GM23338 (cell line): ENCODE measurements at regions not wholly inside any gene's neighbourhood (a gene's known extent, or its start where the extent isn't known, plus 50 kb on each side); places are given as distances from the start of the nearest gene placed in this dataset.

Experiments
- ATAC-seq: fragments of 200-7000 bp; cut with Tn5 transposase; 3 replicates; pipeline ENCODE4 v1.9.1; 2020
- DNase-seq: peaks from one replicate; pipeline ENCODE4 v3.0.0-alpha.2; 2015; ENCODE audit warnings: low spot score
- H2AFZ ChIP-seq: fragments of 200-600 bp; sonication (generic); 2 replicates; pipeline ENCODE4 v1.8.0; 2016; ENCODE audit warnings: antibody characterized with exemption, mild to moderate bottlenecking, moderate library complexity
- H3F3A ChIP-seq: fragments of 200-600 bp; sonication (generic); replicated peaks from 2 replicates; pipeline ENCODE4 v1.8.0; 2017; ENCODE audit warnings: antibody characterized with exemption, mixed run types, low read depth
- H3K27ac ChIP-seq: fragments of 200-600 bp; sonication (generic); 2 replicates; pipeline ENCODE4 v1.6.1; 2016; ENCODE audit warnings: low read depth
- H3K27me3 ChIP-seq: fragments of 200-600 bp; sonication (generic); 2 replicates; pipeline ENCODE4 v1.8.0; 2016; ENCODE audit warnings: mild to moderate bottlenecking, mixed run types, moderate library complexity; ENCODE audit not compliant: insufficient read depth
- H3K36me3 ChIP-seq: fragments of 200-600 bp; sonication (generic); 2 replicates; pipeline ENCODE4 v1.8.0; 2016; ENCODE audit warnings: mild to moderate bottlenecking; ENCODE audit not compliant: insufficient read depth
- H3K4me1 ChIP-seq: fragments of 200-600 bp; sonication (generic); 2 replicates; pipeline ENCODE4 v1.8.0; 2016; ENCODE audit warnings: mild to moderate bottlenecking, moderate library complexity; ENCODE audit not compliant: insufficient read depth
- H3K4me2 ChIP-seq: fragments of 200-600 bp; sonication (generic); 2 replicates; pipeline ENCODE4 v1.7.1; 2017; ENCODE audit warnings: mixed run types
- H3K4me3 ChIP-seq: fragments of 200-600 bp; sonication (generic); 2 replicates; pipeline ENCODE4 v1.6.1; 2016; ENCODE audit warnings: mixed run types
- H3K79me2 ChIP-seq: fragments of 200-600 bp; sonication (generic); replicated peaks from 2 replicates; pipeline ENCODE4 v1.8.0; 2017; ENCODE audit warnings: mild to moderate bottlenecking; ENCODE audit not compliant: insufficient read depth
- H3K9me2 ChIP-seq: fragments of 200-600 bp; sonication (generic); 2 replicates; pipeline ENCODE4 v1.8.0; 2017; ENCODE audit not compliant: insufficient read depth
- H4K20me1 ChIP-seq: fragments of 200-600 bp; sonication (generic); replicated peaks from 2 replicates; pipeline ENCODE4 v1.8.0; 2017; ENCODE audit warnings: mild to moderate bottlenecking; ENCODE audit not compliant: insufficient read depth
- H3K27ac Mint-ChIP-seq: 2 replicates; pipeline ENCODE4 v1.8.0; 2020; ENCODE audit warnings: inconsistent platforms, mild to moderate bottlenecking, moderate library complexity, mixed read lengths
- H3K27me3 Mint-ChIP-seq: 3 replicates; pipeline ENCODE4 v1.8.0; 2022; ENCODE audit warnings: low read depth, mild to moderate bottlenecking, moderate library complexity, mixed read lengths, inconsistent platforms; ENCODE audit not compliant: insufficient read depth, poor library complexity
- H3K36me3 Mint-ChIP-seq: 3 replicates; pipeline ENCODE4 v1.8.0; 2021; ENCODE audit warnings: low read depth, mild to moderate bottlenecking, inconsistent platforms, moderate library complexity, mixed read lengths
- H3K4me1 Mint-ChIP-seq: 3 replicates; pipeline ENCODE4 v1.8.0; 2020; ENCODE audit warnings: mild to moderate bottlenecking, inconsistent platforms, mixed read lengths
- H3K4me3 Mint-ChIP-seq: 3 replicates; pipeline ENCODE4 v1.8.0; 2021; ENCODE audit warnings: moderate library complexity, mild to moderate bottlenecking, inconsistent platforms, mixed read lengths
- H3K9me3 Mint-ChIP-seq: 3 replicates; pipeline ENCODE4 v1.8.0; 2020; ENCODE audit warnings: moderate library complexity, mild to moderate bottlenecking, inconsistent platforms, mixed read lengths
- CREB1 ChIP-seq: fragments of 250-450 bp; sonication (Bioruptor Pico); IDR thresholded peaks from 2 replicates; pipeline ENCODE4 v1.5.0; 2020; ENCODE audit warnings: low read depth, mild to moderate bottlenecking, moderate library complexity
- EZH2 ChIP-seq: fragments of 200-600 bp; sonication (generic); IDR thresholded peaks from one replicate; pipeline ENCODE4 v1.8.0; 2017; ENCODE audit warnings: antibody characterized with exemption, mild to moderate bottlenecking, low read depth; ENCODE audit not compliant: unreplicated experiment
- JUNB ChIP-seq: IDR thresholded peaks from one replicate; pipeline ENCODE4 v1.6.1; 2016; ENCODE audit warnings: antibody characterized with exemption; ENCODE audit not compliant: unreplicated experiment
- NANOG ChIP-seq: IDR thresholded peaks from 2 replicates; pipeline ENCODE4 v1.6.1; 2016; ENCODE audit warnings: antibody characterized with exemption, borderline replicate concordance
- POLR2AphosphoS5 ChIP-seq: IDR thresholded peaks from 2 replicates; pipeline ENCODE4 v1.6.1; 2016; ENCODE audit warnings: antibody characterized with exemption, low read depth
- STAT1 ChIP-seq: IDR thresholded peaks from one replicate; pipeline ENCODE4 v1.6.1; 2016; ENCODE audit warnings: antibody characterized with exemption; ENCODE audit not compliant: unreplicated experiment
- ZNF114 ChIP-seq: fragments of 250-450 bp; sonication (Bioruptor Pico); IDR thresholded peaks from 2 replicates; pipeline ENCODE4 v1.5.0; 2020; ENCODE audit warnings: mild to moderate bottlenecking, moderate library complexity
- ZNF331 ChIP-seq: fragments of 250-450 bp; sonication (Bioruptor Pico); IDR thresholded peaks from 2 replicates; pipeline ENCODE4 v1.5.0; 2020; ENCODE audit warnings: low read depth, mild to moderate bottlenecking, moderate library complexity
- TF ChIP-seq, protein P1 (sequence below): fragments of 250-450 bp; sonication (Bioruptor Pico); IDR thresholded peaks from 2 replicates; pipeline ENCODE4 v1.5.0; 2020; ENCODE audit warnings: mild to moderate bottlenecking, moderate library complexity

DNA sequence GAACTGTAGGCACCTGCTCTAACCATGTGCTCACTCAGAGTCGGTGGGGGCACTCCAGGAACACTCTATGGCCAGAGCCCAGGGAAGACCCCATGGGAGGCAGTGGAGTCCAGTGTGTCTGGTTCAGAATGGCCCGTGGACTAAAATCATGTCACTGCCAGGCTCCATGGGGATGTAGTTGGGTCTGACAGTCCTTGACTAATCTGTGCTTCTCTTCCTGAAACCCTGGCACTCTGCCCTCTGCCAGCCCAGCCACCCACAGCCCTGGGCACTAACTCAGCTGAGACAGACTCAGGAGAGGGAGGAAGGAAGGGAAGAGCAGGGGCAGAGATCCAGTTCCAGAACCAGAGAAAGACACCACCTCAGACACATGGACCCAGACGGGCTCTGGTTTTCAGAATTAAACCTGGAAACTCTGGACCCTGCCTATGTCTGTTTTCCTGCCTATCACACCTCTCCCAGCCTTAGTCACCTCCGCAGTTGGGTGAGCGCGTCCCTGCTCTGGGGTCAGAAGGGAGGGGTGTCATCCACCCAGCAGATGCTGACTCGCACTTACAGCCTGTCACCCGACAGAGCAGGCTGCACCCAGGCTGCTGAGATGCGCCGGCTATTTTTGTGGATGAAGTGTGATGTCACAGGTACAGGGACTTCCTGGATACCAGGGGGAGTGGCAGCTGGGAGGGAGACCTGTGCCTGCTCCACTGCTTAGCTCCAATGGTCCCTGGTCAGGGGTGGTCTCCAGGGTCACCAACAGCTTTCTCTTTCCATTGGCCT lies 56.8 kb upstream of the INSYN1 start:
- no peaks in the 10 kb centered on the region for H3K9me3 Mint-ChIP-seq
- no peaks in the 10 kb centered on the region for H3K36me3 ChIP-seq
- no peaks in the 10 kb centered on the region for H3K79me2 ChIP-seq
- TF ChIP-seq ZNF331 (no peak), CREB1 (no peak), NANOG (no peak)
- ATAC-seq (no peak), DNase-seq (no peak)
- H3K9me2 ChIP-seq, result no peaks in the 10 kb centered on the region
- H3K4me3 ChIP-seq, result no peak overlapping the region
- H2AFZ ChIP-seq, result no peak overlapping the region
- H3K4me2 ChIP-seq, result no peak overlapping the region
- H3K4me1 ChIP-seq, result no peaks in the 10 kb centered on the region
- H3K27ac ChIP-seq, result no peak overlapping the region
- H3K27me3 Mint-ChIP-seq, result peaks cover 15% of the 10 kb centered on the region
- no peak overlapping the region; the same call in 1 of the 2 replicates for H3K27ac Mint-ChIP-seq
- no peaks in the 10 kb centered on the region for H3K27me3 ChIP-seq
- H3F3A ChIP-seq, result no peaks in the 10 kb centered on the region
- no peak overlapping the region for H3K4me3 Mint-ChIP-seq
- H3K4me1 Mint-ChIP-seq, result peaks cover 5% of the 10 kb centered on the region
- no peaks in the 10 kb centered on the region for H4K20me1 ChIP-seq
- no peaks in the 10 kb centered on the region for H3K36me3 Mint-ChIP-seq

DNA sequence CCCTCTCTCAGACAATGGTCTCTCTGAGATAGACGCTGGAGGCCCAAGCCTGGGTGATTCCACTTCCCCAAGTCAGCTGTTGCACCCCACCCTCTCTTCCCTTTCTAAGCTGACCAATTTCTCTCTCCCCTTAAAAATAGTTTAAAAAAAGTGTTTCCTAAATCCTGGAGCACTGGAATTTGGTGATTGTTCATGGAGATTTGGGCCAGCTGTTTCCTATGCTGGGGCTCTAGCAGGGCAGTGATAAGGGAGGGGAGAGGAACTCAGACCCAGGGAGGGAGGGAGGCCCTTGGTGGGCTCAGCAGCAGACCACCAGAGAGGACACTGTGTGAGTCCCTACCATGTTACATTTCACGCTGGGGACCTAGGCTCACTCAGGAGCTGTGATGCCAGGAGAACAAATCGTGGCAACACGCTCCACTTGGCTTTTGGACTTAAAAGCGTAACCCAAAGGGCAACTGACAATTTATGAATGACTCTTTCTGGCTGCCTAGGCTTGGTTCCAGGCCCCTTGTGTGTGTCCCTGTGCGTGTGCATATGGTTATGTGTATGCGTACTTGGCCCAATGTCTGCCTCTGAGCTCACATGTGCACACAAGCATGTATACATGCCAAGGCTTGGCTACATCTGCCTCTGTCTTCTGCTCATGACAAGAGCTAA lies 59.8 kb upstream of the INSYN1 start:
- H3K4me1 ChIP-seq, result no peaks in the 10 kb centered on the region
- no peak for ATAC-seq

DNA sequence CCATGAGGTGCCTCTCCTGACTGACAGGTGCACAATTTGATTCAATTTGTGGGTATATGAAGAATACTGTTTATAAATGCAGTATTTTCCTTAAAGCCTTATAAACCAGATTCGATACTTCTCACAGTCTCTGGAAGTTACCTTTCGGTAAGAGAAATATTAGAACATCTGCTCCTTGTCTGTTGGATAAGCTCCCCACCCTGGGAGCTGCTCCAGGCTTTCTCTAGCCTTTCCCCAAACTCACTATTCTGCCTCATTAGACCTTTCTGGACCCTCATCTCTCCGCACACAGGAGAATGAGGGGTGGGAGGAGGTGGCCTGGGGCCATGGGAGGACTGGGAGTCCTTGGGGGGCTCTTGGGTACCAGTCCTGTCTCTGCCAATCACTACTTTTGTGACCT lies 59.8 kb upstream of the TBC1D21 start:
- no peaks in the 10 kb centered on the region for H3K9me2 ChIP-seq
- Mint-ChIP-seq H3K36me3 (no peaks in the 10 kb centered on the region), H3K27ac (no peak overlapping the region), H3K4me1 (no peaks in the 10 kb centered on the region), H3K4me3 (no peak overlapping the region), H3K9me3 (no peaks in the 10 kb centered on the region; the same call in 2 of the 3 replicates), H3K27me3 (peaks cover 12% of the 10 kb centered on the region)
- ATAC-seq, result no peak
- no peak overlapping the region for H3K4me2 ChIP-seq
- H3F3A ChIP-seq, result no peaks in the 10 kb centered on the region
- DNase-seq, result no peak
- H2AFZ ChIP-seq, result no peak overlapping the region
- no peaks in the 10 kb centered on the region for H4K20me1 ChIP-seq
- no peak overlapping the region for H3K27ac ChIP-seq
- H3K27me3 ChIP-seq, result no peaks in the 10 kb centered on the region
- no peaks in the 10 kb centered on the region for H3K79me2 ChIP-seq
- H3K36me3 ChIP-seq, result no peaks in the 10 kb centered on the region
- no peak overlapping the region for H3K4me3 ChIP-seq
- H3K4me1 ChIP-seq, result no peaks in the 10 kb centered on the region
- TF ChIP-seq ZNF114 (CRISPR knock-in tag), result no peak
- no peak for TF ChIP-seq POLR2AphosphoS5
- TF ChIP-seq STAT1, result no peak
- TF ChIP-seq, protein P1, sequence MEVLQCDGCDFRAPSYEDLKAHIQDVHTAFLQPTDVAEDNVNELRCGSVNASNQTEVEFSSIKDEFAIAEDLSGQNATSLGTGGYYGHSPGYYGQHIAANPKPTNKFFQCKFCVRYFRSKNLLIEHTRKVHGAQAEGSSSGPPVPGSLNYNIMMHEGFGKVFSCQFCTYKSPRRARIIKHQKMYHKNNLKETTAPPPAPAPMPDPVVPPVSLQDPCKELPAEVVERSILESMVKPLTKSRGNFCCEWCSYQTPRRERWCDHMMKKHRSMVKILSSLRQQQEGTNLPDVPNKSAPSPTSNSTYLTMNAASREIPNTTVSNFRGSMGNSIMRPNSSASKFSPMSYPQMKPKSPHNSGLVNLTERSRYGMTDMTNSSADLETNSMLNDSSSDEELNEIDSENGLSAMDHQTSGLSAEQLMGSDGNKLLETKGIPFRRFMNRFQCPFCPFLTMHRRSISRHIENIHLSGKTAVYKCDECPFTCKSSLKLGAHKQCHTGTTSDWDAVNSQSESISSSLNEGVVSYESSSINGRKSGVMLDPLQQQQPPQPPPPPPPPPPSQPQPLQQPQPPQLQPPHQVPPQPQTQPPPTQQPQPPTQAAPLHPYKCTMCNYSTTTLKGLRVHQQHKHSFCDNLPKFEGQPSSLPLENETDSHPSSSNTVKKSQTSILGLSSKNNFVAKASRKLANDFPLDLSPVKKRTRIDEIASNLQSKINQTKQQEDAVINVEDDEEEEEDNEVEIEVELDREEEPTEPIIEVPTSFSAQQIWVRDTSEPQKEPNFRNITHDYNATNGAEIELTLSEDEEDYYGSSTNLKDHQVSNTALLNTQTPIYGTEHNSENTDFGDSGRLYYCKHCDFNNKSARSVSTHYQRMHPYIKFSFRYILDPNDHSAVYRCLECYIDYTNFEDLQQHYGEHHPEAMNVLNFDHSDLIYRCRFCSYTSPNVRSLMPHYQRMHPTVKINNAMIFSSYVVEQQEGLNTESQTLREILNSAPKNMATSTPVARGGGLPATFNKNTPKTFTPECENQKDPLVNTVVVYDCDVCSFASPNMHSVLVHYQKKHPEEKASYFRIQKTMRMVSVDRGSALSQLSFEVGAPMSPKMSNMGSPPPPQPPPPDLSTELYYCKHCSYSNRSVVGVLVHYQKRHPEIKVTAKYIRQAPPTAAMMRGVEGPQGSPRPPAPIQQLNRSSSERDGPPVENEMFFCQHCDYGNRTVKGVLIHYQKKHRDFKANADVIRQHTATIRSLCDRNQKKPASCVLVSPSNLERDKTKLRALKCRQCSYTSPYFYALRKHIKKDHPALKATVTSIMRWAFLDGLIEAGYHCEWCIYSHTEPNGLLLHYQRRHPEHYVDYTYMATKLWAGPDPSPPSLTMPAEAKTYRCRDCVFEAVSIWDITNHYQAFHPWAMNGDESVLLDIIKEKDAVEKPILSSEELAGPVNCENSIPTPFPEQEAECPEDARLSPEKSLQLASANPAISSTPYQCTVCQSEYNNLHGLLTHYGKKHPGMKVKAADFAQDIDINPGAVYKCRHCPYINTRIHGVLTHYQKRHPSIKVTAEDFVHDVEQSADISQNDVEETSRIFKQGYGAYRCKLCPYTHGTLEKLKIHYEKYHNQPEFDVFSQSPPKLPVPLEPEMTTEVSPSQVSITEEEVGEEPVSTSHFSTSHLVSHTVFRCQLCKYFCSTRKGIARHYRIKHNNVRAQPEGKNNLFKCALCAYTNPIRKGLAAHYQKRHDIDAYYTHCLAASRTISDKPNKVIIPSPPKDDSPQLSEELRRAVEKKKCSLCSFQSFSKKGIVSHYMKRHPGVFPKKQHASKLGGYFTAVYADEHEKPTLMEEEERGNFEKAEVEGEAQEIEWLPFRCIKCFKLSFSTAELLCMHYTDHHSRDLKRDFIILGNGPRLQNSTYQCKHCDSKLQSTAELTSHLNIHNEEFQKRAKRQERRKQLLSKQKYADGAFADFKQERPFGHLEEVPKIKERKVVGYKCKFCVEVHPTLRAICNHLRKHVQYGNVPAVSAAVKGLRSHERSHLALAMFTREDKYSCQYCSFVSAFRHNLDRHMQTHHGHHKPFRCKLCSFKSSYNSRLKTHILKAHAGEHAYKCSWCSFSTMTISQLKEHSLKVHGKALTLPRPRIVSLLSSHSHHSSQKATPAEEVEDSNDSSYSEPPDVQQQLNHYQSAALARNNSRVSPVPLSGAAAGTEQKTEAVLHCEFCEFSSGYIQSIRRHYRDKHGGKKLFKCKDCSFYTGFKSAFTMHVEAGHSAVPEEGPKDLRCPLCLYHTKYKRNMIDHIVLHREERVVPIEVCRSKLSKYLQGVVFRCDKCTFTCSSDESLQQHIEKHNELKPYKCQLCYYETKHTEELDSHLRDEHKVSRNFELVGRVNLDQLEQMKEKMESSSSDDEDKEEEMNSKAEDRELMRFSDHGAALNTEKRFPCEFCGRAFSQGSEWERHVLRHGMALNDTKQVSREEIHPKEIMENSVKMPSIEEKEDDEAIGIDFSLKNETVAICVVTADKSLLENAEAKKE, result no peak
- TF ChIP-seq ZNF331, result no peak
- no peak for TF ChIP-seq EZH2
- no peak for TF ChIP-seq JUNB

More for the DNA sequence above, 59.8 kb upstream of the INSYN1 start:
- no peaks in the 10 kb centered on the region for H4K20me1 ChIP-seq
- H3K4me1 Mint-ChIP-seq, result no peaks in the 10 kb centered on the region
- H3F3A ChIP-seq, result no peaks in the 10 kb centered on the region
- no peaks in the 10 kb centered on the region for H3K27me3 ChIP-seq
- no peak overlapping the region for H3K4me3 ChIP-seq
- no peaks in the 10 kb centered on the region for H3K9me3 Mint-ChIP-seq
- peaks cover 12% of the 10 kb centered on the region for H3K27me3 Mint-ChIP-seq
- H2AFZ ChIP-seq, result no peak overlapping the region; the same call in 1 of the 2 replicates
- no peak overlapping the region for H3K27ac ChIP-seq
- H3K79me2 ChIP-seq, result no peaks in the 10 kb centered on the region
- TF ChIP-seq ZNF331, result no peak
- H3K9me2 ChIP-seq, result no peaks in the 10 kb centered on the region
- no peaks in the 10 kb centered on the region for H3K36me3 Mint-ChIP-seq
- no peak for DNase-seq
- H3K4me3 Mint-ChIP-seq, result no peak overlapping the region
- H3K36me3 ChIP-seq, result no peaks in the 10 kb centered on the region
- H3K4me2 ChIP-seq, result no peak overlapping the region
- no peak overlapping the region for H3K27ac Mint-ChIP-seq
